ENCODE measurements at regions not wholly inside any gene's neighbourhood (a gene's known extent, or its start where the extent isn't known, plus 50 kb on each side); places are given as distances from the start of the nearest gene placed in this dataset.

DNA sequence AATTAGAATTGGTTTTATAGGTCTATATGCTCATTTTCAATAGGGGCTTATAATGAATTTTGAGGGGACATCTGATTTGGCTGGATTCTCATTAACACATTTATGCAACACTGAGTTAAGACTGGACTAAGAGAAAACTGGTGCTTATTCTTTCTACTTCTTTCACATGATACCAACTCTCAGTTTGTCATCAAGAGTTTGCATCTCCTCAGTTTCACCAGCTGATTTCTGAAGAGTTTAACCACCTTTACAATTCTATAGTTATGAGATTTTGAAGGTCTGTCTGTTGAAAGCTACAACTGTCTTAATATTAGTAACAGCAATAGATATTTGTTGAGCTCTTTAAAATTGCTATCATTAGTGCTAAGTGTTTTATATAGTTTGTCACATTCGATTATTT, 867.0 kb upstream of the SORCS1 start:
- Histone ChIP-seq H3K27ac (ENCODE audit: low read depth, low read length) (no peak overlapping the region), H3K4me3 (ENCODE audit: low read depth, low read length) (no peak overlapping the region), H3K27me3 (ENCODE audit: control insufficient read depth, insufficient read depth, low read length) (no peaks in the 10 kb centered on the region), H3K9me3 (ENCODE audit: control insufficient read depth, insufficient read depth, low read length) (peaks cover 4% of the 10 kb centered on the region; the same call in 1 of the 2 replicates)
- POLR2A ChIA-PET = no interaction called here
- TF ChIP-seq, protein P1, sequence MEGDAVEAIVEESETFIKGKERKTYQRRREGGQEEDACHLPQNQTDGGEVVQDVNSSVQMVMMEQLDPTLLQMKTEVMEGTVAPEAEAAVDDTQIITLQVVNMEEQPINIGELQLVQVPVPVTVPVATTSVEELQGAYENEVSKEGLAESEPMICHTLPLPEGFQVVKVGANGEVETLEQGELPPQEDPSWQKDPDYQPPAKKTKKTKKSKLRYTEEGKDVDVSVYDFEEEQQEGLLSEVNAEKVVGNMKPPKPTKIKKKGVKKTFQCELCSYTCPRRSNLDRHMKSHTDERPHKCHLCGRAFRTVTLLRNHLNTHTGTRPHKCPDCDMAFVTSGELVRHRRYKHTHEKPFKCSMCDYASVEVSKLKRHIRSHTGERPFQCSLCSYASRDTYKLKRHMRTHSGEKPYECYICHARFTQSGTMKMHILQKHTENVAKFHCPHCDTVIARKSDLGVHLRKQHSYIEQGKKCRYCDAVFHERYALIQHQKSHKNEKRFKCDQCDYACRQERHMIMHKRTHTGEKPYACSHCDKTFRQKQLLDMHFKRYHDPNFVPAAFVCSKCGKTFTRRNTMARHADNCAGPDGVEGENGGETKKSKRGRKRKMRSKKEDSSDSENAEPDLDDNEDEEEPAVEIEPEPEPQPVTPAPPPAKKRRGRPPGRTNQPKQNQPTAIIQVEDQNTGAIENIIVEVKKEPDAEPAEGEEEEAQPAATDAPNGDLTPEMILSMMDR (IDR thresholded peaks at IDR 0.05; ENCODE audit: low read depth, low read length) = no peak
- CTCF ChIA-PET = no interaction called here
- DNase-seq (ENCODE audit: low read depth, low spot score) = no peak

DNA sequence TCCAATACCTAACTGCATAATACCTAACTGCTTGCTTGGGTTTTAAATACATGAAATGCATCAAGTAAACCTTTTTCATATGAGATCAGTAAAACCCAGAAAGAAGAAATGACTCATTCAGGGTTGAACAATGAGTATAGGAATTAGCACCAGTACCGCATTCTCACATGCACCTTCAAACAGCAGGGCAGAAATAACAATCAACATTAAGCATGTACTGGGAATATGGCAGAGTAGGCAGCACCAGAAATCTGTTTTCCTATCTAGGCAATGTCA, 850.3 kb upstream of the SORCS1 start:
- POLR2A ChIA-PET = no interaction called here
- TF ChIP-seq, protein P1 (IDR thresholded peaks at IDR 0.05; ENCODE audit: low read depth, low read length) = no peak
- CTCF ChIA-PET = no interaction called here
- no peak for DNase-seq (ENCODE audit: low read depth, low spot score)
- Histone ChIP-seq H3K27ac (ENCODE audit: low read depth, low read length) (no peak overlapping the region), H3K4me3 (ENCODE audit: low read depth, low read length) (no peak overlapping the region), H3K27me3 (ENCODE audit: control insufficient read depth, insufficient read depth, low read length) (no peaks in the 10 kb centered on the region), H3K9me3 (ENCODE audit: control insufficient read depth, insufficient read depth, low read length) (peaks cover 20% of the 10 kb centered on the region)

DNA sequence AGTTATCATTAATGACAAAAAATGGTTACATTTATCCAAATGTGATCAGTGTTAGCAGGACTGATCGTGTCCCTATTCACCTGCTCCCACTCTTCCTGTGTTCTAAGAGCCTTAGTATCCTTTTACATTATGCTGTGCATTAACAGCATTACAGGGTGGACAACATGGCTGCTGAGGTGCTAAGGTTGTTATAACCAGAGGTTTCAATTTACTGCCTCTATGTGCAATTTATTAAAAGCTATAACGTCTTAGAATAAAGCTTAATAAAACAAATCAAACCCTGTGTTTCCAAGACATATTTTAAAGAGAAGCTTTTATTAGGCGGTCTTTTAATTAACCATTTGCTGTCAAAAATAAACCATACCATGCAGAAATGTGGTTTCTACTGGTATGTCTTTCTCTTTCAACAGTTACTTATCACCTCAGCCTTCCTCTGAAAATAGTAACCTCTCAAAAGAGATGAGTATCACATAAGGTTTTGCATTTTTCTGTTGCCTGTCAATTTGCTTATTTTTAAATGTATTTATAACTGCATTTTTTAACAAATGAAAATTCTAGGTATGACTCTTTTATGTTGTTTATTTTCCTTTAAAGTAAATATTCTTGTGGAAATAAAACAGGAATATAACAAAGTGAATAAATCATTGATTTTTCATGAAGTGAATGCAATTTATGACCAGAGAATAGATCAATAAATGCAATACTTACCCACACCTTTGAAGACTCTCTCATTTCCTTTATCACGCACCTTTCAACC, 849.8 kb upstream of the SORCS1 start:
- TF ChIP-seq, protein P1 (IDR thresholded peaks at IDR 0.05; ENCODE audit: low read depth, low read length) = no peak
- Histone ChIP-seq H3K27ac (ENCODE audit: low read depth, low read length) (no peak overlapping the region), H3K4me3 (ENCODE audit: low read depth, low read length) (no peak overlapping the region), H3K27me3 (ENCODE audit: control insufficient read depth, insufficient read depth, low read length) (no peaks in the 10 kb centered on the region), H3K9me3 (ENCODE audit: control insufficient read depth, insufficient read depth, low read length) (peaks cover 15% of the 10 kb centered on the region)
- DNase-seq (ENCODE audit: low read depth, low spot score) = no peak
- ChIA-PET CTCF (no interaction called here), POLR2A (no interaction called here)

DNA sequence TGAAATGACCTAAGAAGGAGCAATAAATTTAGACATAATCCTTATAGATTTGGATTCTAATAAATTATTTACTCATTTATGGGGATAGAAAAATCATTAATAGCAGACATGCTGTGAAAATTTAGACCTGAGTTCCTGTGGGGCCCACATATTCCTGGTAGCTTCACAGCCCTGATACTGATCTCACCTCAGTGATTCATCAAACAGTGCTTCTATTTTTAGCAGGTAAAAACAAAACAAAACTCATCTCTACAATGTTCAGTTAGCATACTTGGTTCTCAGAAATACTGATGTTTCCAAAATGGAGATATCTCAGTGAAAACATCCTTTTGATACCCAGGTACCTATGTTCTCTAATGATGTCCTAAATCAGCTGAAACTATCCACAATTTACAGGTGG, 841.1 kb upstream of the SORCS1 start:
- Histone ChIP-seq H3K9me3 (ENCODE audit: control insufficient read depth, insufficient read depth, low read length) (peaks cover 8% of the 10 kb centered on the region), H3K4me3 (ENCODE audit: low read depth, low read length) (no peak overlapping the region), H3K27ac (ENCODE audit: low read depth, low read length) (no peak overlapping the region), H3K27me3 (ENCODE audit: control insufficient read depth, insufficient read depth, low read length) (no peaks in the 10 kb centered on the region)
- ChIA-PET CTCF (no interaction called here), POLR2A (no interaction called here)
- DNase-seq (ENCODE audit: low read depth, low spot score) = no peak
- TF ChIP-seq, protein P1 (IDR thresholded peaks at IDR 0.05; ENCODE audit: low read depth, low read length) = no peak

DNA sequence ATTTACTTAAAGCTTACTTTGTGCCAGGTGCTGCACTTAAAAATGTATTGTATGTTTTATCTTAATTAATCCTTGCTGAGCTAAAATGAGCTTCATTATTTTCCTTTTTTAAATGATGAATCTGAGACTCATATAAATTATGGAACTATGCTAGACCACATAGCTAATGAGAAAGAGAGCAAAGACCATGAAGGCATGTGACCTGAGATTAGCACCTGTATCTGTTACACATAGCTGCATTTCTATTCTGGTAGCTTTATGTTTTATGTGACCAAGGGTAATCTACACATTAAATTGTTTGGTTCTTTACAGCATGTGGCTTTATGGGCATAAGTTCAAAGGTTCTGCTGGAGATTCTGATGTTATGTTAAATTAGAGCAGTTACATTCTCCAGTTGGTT, 839.1 kb upstream of the SORCS1 start:
- Histone ChIP-seq H3K4me3 (ENCODE audit: low read depth, low read length) (no peak overlapping the region), H3K27me3 (ENCODE audit: control insufficient read depth, insufficient read depth, low read length) (no peaks in the 10 kb centered on the region), H3K9me3 (ENCODE audit: control insufficient read depth, insufficient read depth, low read length) (peaks cover 8% of the 10 kb centered on the region), H3K27ac (ENCODE audit: low read depth, low read length) (no peak overlapping the region)
- CTCF ChIA-PET = interaction anchor here (0.6 kb wide), 1 partner anchor 1851 kb away, joined by 4 read pairs; no protein-coding TSS in a partner anchor
- no peak for DNase-seq (ENCODE audit: low read depth, low spot score)
- TF ChIP-seq, protein P1 (IDR thresholded peaks at IDR 0.05; ENCODE audit: low read depth, low read length) = no peak
- POLR2A ChIA-PET = no interaction called here
